Urothelium cell line (cell line): ENCODE measurements at regions not wholly inside any gene's neighbourhood (a gene's known extent, or its start where the extent isn't known, plus 50 kb on each side); places are given as distances from the start of the nearest gene placed in this dataset.
"Not testable (repeated sequence)": the region's sequence is repeated elsewhere in the genome, so short reads cannot be mapped to it uniquely, and the experiment has no call there.

ENCODE experiments used
- DNase-seq: peaks from one replicate; pipeline ENCODE4 v3.0.0; 2011; ENCODE audit warnings: low spot score, mixed read lengths
- FAIRE-seq: peaks from 2 replicates; lab custom pipeline; 2011; peaks lifted over from hg19 to GRCh38; lab: Jason Lieb, UNC

DNA sequence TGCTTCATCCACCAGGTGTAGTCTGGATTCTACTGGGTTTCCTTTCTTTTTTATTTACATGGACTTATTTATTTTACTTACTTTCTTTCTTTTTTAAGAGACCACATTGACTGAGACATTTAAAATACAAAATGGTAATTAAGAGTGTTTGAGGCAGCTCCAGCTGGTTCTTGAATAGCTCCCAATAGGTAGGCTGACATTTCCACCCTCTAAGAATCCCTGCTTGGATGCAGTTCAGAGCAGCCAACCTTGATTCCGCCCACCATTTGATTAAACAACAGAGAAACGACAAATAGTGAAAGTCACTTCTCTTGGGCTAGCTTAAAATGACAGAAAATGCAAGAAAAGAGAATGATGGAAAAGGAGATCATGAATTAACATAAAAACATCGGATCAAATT lies 270.5 kb downstream of the TUSC7 start:
- DNase-seq (no peak), FAIRE-seq (no peak)

DNA sequence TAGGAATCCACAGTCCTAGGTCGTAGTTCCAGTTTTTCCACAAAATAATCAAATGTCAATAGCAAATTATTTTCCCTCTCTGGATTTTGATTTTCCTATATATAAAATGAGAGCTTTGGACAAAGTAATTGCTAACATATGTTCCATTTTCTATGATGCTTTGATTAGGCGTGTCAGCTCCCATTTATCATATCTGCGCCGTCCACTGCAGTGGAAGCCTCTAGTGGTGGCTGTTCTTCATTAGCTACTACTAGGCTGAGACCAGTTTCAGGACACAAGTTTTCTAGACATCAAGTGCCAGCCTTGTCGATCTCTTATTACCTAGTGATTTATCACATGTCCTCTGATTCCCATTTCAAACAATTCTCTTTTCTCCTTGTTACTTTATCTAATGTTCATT lies 271.5 kb downstream of the TUSC7 start:
- no peak for FAIRE-seq
- no peak for DNase-seq

DNA sequence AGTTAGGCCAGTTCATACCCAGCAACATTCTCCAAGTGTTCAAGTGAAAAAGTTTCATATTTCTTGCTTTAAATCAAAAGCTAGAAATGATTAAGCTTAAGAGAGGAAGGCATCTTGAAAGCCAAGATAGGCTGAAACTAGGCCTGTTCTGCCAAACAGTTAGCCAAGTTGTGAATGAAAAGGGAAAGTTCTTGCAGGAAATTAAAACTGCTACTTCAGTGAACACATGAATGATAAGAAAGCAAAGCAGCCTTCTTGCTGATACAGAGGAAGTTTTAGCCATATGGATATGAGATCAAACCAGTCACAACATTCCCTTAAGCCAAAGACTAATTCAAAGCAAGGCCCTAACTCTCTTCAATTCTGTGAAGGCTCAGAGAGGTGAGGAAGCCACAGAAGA lies 274.7 kb downstream of the TUSC7 start:
- FAIRE-seq, result no peak

DNA sequence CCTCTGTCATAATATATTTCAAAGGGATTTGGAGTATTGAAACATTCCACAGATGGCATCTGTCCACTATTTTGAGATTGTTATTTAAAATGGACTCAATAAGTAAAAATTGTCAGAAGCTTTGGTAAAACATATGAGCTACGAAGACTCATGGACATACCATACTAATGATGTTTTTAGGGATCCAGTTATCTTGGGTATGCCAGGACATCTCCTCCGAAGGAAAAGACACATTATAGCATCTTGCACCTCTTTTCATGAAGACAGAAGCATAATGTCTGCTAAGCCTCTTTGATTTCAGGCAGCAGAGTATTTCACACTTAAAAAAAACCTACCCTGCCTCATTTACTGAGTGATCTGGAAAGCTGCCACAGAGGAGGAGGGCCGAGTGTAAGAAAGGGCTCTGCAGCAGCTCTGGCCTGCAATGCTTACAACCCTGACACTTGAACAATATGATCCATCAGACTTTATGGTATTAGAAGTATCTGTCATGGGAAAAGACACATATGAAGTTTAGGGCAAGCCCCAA lies 284.8 kb downstream of the TUSC7 start:
- DNase-seq (no peak), FAIRE-seq (no peak)

More for the DNA sequence above, 274.7 kb downstream of the TUSC7 start:
- no peak for DNase-seq

DNA sequence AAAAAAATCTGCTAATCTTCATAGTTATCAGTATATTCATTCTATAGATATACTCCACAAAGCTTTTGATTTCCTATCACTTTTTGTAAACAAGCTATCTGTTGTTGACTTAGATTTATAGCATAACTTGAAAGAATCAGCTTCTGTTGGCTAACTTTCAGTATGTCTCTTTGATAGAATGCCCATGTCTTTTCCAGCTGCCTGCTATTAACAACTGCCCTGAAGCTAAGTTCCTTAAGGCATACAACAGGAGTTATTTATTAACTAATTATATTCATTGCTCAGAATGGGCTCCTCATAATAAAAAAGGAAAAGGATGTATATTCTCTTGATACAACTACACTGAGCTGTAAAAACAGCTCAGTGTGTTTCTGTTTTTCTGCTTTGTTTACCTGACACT lies 293.9 kb downstream of the TUSC7 start:
- FAIRE-seq, result no peak
- no peak for DNase-seq

DNA sequence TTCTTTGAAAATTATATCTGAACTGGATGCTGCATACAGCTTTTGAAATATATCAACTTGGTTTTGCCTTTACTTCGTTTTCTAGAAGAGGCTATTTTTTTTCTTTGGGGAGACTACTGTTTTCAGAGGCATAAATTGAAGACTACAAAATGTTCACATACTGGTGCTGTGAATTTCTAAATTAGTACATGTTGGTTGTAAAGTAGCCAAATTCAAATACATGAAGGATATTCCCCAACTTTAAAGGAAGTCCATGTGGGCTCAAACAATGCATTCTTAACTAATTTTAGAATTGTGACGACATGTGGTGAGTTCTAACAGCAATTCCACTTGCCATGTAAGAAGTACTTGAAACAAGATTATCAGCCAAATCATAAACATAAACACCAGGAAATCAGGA lies 295.7 kb downstream of the TUSC7 start:
- FAIRE-seq, result no peak

DNA sequence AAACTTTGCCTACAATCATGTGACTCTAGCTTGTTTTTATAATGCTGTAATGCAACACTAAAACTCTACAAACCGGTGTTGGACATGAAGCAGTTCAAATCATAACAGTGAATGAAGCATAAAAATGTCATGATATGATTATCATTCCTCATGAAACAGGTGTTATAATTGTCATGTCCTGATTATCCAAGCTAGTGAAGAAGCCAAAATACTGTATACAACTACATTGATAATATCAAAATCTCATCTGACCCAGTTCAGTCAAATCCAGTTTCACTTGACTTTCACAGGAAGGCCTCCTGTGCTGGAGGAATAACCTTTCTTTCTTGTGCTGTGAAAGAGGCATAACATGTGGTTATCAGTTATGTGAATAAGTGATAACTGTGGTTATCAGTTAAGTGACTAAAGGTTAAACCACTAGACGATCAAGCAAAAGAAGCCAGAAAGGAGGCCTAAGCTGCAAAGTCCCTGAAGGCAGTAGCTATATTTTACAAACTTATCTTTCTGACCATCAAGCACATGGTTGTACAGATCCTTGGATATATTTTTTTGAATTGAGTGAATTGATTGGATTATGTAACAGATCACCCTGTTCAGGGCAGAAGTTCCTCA lies 296.4 kb downstream of the TUSC7 start:
- DNase-seq (no peak), FAIRE-seq (no peak)

More for the DNA sequence above, 295.7 kb downstream of the TUSC7 start:
- DNase-seq, result no peak

DNA sequence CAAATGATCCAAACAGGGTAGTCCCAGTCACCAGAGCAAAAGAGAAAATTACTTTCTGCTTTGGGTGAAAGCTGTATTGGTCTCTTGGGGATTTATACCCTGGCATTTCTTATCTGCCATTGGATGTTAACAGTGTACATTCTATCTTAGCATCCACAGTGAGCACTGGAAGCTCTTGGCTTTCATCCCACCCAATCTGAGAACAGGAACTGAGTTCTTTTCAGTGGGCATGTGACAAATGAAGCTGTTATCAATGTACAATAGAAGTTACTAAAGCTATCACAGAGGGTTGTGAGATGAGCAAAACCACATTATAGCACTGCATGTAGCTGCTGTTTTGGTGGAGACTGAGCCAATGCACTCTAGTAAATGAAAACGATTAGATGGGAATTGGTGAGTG lies 300.7 kb downstream of the TUSC7 start:
- FAIRE-seq, result no peak
- no peak for DNase-seq

DNA sequence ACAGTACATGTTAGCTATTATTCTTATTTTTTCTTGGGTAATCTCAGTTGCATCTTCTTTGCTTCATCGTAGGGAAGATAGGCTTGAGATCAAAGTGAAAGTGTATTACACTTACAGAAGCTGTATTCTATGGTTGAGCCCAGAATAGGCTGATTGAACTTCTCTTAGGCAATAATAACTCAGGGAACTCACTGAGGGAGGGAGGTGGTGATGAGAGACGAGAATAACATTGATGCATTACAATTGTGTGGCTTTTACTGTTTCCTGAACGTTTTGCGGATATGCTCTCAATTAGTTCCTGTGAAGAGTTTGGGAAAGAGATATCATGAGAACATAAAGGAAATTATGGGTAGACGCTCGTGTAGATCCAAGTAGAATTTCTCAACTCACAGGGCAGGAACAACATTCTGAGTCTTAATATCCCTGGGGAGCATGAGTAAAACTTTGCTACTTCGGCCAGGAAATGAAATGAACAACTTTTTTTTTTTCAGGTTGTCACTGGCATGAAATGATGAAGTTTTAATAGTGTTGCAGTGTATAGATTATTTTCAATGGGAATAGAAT lies 302.2 kb downstream of the TUSC7 start:
- DNase-seq (no peak), FAIRE-seq (no peak)

DNA sequence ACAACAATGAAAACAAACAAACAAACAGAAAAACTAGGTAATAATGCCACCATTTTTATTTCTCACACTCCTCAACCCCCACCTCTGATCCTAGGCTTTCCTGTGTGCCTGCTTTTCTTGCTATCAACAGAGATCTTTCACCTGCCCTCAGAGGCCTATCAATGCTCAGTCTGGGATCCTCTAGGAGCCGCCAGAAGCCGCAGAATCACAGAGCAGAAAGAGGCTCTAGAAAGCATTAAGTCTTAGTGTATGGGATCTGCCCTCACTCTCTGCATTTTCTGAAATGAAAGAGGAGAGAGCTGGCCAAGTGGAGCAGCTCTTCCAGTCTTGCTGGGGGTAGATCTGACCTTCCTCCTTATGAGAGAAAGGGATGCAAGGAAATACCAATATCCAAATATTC lies 306.8 kb downstream of the TUSC7 start:
- DNase-seq (no peak), FAIRE-seq (no peak)

DNA sequence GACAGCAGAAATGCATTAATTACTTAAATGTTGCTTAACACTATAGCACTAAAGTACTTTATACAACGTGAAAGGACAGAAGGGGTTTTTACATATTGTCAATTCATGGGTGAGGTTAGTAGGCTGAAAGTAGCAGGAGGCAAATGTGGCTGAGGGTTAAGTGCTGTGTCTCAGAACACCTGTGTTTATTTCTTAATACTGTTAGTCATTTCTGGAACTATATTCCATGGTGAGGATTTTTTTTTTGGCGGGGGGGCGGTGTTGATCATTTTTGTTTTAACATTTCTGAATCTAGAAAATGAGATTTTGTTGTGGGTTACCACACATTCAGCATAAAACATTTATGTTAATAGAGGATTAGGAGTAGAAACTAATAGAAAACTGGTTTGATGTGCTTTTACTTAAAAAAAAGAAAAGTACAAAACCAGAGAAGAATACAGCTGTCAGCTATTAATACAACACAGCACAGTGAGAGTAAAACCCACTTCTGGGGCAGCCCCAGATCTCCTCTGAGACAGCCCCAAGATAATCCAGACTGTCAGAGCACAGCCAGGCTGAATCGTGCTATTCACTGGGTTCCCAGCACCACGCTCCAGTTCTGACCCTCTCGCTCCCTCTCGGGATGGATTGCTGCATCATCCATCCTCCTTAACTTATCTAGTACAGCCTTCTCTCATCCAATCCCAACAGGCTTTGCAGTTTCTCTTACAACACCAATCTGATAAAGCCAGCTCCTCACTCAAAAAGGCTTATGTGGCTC lies 307.7 kb downstream of the TUSC7 start:
- no peak for FAIRE-seq

DNA sequence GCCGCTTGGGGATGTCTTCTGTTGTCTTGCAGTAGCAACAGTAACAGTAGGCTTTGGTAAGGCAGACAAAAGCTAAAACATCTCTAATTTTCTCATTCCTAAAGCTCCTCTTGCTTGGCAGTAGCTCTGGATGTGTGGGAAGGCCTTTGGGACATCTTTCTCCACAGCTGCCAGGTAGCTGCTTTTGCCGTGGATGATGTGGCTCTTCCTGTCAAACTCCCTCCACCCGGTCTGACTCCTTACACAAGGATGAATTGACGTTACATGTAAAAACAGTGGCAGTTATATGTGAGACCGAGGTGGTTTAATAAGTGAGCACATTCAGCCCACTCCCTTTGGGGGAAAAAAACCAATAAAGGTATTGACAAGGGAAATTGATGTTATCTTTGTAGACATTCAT lies 309.1 kb downstream of the TUSC7 start:
- DNase-seq, result no peak

More for the DNA sequence above, 307.7 kb downstream of the TUSC7 start:
- no peak for DNase-seq

DNA sequence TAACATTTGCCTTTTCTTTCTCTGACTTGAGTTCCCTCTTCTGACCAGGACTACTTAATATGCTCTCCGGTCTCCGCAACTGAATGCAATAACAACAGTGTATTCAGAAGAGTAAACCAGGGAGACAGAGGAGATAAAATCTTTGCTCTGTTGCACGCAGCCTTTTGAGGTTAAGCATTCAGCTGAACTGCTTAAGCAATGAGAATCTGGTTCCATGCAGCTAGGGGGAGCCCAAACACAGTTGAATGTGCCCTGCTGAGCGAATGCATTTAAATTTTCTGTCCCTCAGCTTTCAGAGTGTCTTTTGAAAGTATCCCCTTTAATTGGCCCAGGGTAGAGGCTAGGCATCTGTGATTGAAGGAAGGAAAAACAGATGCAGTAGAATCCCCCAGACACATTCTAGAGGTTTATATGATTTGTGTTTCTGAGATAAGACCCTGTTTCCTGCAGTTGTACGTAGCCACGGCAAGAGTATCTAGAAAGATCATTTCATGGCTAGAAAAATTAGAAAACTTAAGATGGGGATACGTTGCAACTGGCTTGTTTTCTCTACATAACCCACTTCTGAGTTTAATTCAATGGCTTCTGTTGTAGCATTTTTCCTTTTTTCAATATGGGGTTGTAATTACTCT lies 309.6 kb downstream of the TUSC7 start:
- DNase-seq (peak; percentile 56), FAIRE-seq (peak; percentile 90)

More for the DNA sequence above, 309.1 kb downstream of the TUSC7 start:
- FAIRE-seq, result no peak

DNA sequence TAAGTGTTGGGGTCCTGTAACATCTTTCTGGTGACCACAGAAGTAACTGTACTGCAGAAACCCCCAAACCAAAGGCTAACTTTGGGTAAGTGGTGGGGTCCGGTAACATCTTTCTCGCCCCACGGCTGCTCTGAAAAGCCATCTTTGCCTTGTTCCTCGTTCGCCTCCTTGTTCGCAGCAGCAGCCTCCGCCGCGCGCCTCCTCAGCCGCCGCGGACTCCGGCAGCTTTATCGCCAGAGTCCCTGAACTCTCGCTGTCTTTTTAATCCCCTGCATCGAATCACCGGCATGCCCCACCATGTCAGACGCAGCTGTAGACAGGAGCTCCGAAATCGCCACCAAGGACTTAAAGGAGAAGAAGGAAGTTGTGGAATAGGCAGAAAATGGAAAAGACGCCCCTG lies 316.8 kb downstream of the TUSC7 start:
- no peak for FAIRE-seq
- DNase-seq, result no peak

DNA sequence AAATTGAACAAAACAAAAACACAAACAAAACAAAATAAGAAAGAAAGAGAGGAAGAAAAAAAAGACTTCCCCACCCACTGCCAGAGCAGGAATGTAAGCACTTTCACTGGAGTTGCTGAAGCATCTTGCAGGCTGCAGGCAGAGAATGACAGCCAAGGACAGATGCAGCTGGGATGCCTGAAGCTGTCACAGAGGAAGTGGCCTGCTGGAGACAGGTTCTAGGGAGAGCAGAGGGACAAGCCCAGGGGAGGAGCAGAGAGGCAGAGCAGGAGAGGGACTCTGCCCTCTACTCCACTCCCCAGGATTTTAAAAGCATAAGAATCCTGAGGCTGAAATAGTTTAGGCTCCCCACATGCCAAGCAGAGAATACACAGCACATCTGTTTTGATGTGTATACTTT lies 326.2 kb downstream of the TUSC7 start:
- FAIRE-seq (no peak), DNase-seq (no peak)

DNA sequence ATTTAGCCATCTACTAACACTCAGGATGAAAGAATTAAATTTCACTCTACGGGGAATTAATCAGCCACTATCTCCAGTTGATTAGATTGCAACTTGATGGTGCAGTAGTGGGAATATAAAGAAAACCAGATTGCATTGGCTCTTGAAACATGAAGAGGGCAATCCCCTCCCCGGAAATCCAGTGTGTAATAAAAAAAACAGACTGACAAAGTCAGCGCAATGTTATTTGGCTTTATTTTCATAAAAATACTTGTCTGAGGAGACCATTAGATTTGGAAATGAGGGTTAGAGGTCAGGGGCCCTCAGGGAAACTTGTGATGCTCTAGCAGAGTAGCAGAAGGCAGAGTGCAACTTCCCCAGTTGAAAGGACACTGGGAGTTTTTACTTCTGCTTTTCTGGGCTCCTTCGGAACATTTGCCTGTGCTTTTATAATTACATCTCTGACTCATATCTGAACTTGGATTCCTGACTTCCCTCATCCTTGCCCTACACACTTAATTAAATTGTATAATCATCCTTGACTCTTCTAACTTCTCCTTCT lies 326.8 kb downstream of the TUSC7 start:
- DNase-seq, result no peak
- FAIRE-seq, result no peak

DNA sequence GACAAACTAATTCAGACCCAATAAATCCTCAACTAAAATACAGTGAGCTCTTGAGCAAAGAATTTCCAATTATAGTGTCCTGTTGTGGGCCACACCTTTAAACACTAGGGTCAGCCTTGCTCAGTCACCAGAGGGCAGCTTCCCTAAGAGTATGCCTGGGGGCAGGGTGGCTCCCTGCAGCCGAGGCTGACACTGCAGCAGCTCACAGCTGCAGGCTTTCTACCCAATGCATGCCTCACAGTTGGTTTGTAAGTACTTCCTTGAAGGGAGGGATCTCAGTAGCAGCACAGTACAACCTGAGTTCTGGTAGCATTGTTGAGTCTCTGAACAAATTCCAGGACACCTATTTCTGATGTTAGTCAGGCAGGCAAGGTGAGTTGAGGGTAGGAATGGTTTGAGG lies 335.6 kb downstream of the TUSC7 start:
- no peak for FAIRE-seq

DNA sequence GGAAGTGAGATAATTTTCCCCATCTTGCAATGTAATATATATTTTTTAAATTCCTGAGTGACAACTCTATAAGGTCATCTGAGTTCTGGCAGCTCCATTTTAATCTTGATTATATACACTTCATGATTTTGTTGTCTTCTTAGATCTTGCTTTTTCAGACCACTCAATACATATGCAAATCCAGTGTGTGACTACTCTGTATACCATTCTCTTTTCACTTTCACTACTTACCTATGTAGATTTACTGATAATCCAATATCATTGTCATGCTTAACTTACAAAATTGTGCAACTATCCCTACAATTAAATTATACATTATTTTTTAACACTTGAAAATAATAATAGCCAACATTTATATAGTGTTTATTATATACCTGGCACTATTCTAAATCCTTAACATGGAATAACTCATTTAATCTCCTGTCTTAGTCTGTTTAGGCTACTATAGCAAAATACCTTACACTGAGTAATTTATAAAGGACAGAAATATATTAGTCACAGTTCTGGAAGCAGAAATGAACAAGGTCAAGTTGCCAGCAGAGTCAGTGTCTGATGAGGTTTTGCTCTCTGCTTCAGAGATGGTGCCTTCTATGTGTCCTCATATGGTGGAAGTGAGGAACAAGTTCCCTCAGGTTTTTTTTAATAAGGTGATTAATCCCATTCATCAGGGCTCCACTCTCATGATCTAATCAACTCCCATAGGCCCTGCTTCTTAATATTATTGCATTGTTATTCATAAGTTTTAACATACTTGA lies 338.5 kb downstream of the TUSC7 start:
- DNase-seq, result no peak
- FAIRE-seq, result no peak

More for the DNA sequence above, 335.6 kb downstream of the TUSC7 start:
- no peak for DNase-seq

DNA sequence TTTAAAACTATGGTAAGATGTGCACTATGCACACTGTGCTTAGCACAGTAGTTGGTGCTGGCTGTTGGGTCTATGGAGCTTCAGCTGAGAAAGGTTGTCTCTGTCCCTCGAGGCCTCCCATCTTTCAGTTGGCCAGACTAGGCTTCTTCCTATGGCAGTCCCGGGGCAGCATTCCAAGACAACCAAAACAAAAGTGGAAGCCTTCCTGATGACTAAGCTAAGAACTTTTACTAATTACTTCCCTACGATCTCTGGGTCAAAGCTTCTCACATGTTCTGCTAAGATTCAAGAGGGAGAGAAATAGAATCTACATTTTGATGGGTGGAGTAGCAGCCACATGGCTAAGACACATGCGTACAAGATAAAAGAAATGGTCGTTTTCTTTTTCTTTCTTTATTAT lies 342.8 kb downstream of the TUSC7 start:
- no peak for DNase-seq
- no peak for FAIRE-seq

DNA sequence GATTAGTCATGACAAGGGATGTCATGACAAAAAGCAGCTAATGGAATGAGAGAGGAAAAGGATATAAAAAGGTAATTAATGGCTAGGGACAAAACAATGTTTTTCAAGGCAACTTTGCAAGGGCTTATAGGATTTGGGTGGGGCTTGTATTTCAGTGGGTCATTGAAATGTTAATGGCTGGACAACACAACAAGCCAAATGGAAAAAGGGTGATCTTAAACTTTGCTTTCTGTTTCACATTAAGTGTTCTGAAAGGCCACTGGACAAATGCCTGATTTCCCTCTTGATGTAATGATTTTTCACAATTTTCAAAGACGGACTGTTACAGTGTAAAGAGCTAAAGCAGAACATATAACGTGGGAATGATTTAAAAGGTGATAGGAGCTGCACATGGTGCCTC lies 345.0 kb downstream of the TUSC7 start:
- FAIRE-seq, result no peak
- no peak for DNase-seq

DNA sequence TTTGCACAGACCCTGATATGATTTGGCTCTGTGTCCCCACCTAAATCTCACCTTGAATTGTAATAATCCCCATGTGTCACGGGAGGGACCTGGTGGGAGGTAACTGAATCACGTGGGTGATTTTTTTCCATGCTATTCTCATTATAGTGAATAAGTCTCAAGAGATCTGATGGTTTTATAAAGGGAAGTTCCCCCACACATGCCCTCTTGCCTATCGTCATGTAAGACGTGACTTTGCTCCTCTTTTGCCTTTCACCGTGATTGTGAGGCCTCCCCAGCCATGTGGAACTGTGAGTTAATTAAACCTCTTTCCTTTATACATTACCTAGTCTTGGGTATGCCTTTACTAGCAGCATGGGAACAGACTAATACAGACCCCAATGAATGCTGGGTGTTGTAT lies 347.4 kb downstream of the TUSC7 start:
- not testable (repeated sequence) for DNase-seq, FAIRE-seq
